GM21529 (cell line): ENCODE measurements at regions not wholly inside any gene's neighbourhood (a gene's known extent, or its start where the extent isn't known, plus 50 kb on each side); places are given as distances from the start of the nearest gene placed in this dataset.
A peak's percentile ranks its signal among the peaks of the same experiment; 100 is the strongest.
"Not testable (repeated sequence)": the region's sequence is repeated elsewhere in the genome, so short reads cannot be mapped to it uniquely, and the experiment has no call there.

Experiments
- ATAC-seq: cut with Tn5 transposase; IDR thresholded peaks from one replicate; pipeline ENCODE4 v1.9.1; 2021; ENCODE audit not compliant: unreplicated experiment

DNA sequence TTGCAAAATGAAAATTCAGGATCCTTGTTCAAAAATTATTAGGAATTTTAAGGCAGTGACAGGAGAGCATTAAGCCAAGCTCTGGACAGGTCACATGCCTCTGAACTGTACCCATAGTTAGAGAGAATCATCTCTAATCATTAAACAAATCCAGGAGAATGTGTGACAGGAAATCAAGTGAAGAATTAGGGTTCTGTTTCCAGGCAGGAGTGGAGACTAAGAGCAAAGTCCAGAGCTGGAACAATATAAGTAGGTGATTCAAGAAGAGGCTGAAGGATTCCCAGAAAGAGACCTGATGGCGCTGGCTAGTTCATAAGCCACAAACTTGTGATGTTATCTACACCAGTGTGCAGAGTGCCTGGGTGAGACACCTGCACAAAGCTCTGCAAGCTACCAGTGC lies 104.6 kb upstream of the PRKG2 start:
- no peak for ATAC-seq

DNA sequence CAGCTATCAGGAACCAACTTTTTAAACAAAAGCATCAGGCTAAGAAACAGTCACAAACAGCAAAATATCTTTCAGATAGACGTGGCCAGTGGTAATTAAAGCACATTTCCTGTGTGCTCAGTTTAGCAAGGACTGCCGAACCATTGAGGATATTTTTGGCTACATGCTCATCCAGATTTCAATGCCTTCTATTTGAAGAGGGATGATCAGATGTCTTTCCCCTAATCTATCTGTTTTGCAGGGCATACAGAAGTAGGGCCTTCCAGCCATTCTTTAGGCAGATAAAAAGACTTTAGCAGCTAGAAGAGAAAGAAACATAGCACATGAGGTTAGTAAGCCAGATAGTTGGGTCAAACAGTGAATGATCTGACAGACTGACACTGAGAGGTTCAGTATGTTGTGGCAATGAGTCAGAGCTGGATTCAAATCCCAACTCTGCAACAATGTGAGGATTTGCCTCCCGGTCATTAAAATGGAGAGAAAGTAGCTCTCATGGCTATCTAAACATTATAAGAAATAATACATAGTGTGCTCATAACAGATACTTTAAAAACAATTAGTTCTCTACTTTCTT lies 100.0 kb upstream of the PRKG2 start:
- ATAC-seq = peak; percentile 25

DNA sequence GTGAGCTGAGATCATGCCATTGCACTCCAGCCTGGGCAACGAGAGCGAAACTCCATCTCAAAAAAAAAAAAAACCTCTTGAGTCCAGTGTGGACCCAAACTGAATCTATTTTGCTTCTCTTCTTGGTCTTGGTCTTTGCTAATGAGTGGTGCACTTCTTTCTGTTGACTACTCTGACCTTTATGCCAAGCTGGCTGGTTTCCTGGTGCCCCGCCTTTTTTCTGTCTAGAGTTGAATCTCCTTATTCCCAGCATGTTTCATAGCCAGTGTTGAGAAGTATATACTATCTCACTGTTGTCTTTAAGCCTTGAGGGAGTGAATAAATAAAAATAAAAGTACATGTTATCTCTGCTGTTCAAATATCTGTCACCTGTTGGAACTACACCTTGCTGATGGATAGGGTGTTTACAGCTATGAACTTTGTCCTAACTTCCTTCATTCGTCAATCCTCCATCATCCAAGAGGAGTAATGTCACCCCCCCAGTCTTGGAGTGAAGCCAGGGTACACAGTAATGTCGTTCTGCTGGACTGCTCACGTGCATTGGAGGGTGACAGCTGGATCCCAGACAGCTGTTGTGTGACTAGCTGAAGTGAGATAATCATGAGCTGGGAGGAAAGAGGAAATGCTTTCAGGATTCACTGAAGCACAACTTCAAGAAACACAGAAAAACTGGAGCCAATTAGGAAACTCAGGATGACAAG lies 99.3 kb upstream of the PRKG2 start:
- ATAC-seq = peak; percentile 55

DNA sequence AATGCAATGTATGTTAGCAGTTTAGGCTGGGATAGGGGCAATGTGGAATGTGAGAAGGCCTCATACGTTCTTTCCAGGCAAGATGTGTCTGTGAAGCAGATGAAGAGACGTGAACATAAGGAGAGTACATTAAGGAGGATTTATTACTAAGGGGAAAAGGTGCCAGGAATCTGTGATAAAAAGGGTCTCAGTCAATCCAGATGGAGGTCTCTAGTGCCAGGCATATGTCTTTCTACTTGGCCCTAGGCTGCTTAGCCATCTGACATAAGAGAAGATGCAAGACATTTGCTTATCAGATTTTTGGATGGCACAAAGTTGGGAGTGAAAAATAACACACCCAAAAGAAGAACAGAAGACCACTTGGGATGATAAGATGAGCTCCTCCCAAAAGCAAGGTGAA lies 93.0 kb upstream of the PRKG2 start:
- no peak for ATAC-seq

DNA sequence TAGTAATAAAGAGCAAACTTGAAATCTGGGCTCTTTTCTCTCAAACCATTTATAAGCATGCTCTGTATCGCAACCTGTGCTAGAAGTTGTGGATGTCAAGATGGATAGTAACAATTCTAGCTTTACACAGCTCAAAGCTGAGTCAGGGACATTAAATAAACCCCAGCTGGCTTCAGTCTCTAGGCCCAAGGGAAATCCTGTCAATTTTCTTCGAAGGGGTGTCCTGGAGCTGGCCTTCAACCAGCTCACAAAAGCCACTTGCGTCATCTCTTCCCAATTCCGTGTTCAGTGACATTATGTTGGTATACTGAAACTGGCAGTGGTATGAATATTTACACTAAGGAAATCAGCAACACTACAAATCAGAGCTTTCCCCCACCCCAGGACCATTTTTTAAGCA lies 89.8 kb upstream of the PRKG2 start:
- ATAC-seq = no peak

DNA sequence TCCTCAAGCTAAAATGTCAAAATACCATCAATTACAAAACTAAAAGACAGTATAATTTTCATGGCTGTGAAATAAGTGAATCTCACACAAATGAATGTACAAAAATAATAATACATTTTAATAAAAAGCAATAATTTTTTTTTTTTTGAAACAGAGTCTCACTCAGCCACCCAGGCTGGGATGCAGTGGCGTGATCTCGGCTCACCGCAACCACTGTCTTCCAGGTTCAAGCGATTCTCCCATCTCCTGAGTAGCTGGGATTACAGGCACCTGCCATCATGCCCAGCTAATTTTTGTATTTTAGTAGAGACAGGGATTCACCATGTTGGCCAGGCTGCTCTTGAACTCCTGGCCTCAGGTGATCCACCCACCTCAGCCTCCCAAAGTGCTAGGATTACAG lies 85.3 kb upstream of the PRKG2 start:
- not testable (repeated sequence) for ATAC-seq

DNA sequence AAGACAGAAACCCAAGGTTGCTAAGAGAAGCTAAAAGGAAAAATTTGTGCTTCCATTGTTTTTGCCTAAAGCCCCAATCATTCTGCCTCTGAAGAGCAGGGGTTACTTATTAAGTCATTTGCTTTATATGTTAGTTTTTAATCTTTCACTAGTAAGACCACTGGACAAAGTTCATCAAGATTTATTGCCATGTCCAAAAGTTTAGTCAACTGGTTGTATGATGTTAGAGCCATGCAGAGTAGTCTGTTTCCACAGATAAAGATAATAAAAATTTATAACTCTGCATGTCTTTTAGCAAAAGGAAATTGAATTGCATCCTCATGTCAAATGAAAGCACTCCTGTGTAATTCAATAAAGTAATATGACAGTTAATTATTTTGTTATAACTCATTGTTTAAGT lies 75.8 kb upstream of the PRKG2 start:
- no peak for ATAC-seq

DNA sequence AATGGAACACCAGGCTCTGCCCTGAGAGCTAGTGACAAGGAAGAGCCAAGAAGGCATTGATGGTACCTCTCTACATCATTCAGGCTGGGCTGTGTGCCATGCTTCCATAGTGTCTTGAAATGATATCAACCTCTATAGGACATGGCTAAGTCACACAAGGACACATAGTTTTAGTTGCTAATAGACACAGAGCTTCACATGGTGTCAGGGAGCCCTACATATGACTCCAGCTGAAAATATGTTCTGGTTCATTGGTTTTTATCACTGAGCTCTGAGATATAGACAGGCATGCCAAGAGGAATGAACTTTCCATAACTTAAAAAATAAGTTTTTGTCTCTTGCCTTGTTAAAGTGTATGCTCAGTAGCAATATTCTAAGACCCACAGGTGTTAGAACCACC lies 72.1 kb upstream of the PRKG2 start:
- ATAC-seq = no peak

DNA sequence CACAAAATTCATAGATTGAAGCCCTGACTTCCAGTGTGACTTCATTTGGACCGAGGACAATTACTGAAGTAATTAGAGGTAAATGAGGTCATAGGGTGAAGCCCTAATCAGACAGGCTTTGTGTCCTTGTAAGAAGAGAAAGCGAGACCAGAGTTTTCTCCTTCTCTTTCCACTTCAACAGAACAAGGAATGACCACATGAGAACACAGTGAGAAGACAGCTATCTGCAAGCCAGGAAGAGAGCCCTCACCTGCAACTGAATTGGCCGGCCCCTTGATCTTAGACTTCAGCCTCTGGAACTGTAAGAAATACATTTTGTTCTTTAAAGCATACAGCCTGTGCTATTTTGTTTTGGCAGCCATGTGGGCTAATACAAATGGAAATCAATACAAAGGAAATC lies 67.1 kb upstream of the PRKG2 start:
- no peak for ATAC-seq

DNA sequence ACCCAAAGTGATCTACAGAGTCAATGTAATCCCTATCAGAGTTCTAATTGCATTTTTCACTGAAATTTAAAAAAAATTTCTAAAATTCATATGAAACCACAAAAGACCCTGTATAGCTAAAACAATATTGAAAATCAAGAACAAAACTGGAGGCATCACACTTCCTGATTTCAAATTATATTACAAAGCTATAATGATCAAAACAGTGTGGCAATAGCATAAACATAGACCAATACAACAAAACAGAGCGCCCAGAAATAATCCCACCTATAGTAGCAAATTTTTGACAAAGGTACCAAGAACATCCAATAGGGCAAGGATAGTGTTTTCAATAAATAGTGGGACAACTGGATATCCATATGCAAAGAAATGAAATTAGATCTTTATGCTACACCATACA lies 59.4 kb upstream of the PRKG2 start:
- ATAC-seq = no peak

DNA sequence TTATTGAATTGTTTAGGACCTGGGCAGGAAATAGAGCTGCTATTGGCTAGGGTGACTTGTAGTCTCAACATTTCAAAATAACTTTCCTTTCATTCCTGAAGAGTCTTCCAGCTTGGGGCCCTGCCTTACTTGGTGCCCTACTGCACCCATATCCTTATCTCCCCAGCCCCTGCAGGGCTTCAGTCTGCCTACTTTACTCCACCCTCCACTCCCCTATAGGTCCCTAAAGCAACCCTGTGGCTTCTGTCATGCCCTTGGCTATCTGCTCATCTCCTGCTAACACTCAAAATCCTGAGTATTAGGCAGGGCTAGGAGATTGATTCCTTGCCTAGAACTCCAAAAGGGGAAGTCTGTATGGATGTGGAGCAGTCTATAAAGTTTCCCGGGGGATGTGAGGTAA lies 57.6 kb upstream of the PRKG2 start:
- no peak for ATAC-seq
